GM18858 (cell line): ENCODE measurements at regions not wholly inside any gene's neighbourhood (a gene's known extent, or its start where the extent isn't known, plus 50 kb on each side); places are given as distances from the start of the nearest gene placed in this dataset.

ENCODE experiments used
- ATAC-seq: cut with Tn5 transposase; IDR thresholded peaks from one replicate; pipeline ENCODE4 v1.9.1; 2021; ENCODE audit not compliant: unreplicated experiment

DNA sequence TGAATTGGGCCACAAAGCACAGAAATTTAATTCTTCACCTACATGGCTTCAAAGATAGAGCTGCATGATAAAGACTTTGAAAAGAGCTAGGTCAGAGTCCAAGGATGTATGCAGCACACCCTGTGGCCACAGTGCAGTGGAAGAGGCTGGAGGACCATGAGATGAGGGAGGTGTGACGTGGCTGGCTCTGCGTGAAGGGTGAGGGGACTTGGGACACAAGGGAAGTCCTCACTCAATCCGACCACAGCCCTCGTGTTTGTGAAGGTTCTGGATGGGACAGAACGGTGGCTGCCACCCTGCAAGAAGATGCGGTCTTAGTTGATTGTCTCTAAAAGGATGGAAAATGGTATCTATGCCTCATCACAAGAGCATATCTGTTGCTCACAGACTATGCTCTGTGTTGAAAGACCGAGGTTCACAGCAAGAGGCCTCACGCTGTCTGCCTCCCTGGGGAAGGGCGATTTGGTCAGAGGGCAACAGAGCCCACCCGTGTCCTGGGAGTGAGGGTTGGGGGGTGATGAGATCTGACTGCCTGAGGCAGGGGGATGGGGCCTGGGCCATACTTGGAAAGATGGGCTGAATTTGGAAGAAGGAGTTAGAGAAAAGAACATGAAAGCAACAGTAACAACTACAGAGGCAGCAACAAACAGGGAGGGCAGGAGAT, 174.4 kb upstream of the SHH start:
- no peak for ATAC-seq

DNA sequence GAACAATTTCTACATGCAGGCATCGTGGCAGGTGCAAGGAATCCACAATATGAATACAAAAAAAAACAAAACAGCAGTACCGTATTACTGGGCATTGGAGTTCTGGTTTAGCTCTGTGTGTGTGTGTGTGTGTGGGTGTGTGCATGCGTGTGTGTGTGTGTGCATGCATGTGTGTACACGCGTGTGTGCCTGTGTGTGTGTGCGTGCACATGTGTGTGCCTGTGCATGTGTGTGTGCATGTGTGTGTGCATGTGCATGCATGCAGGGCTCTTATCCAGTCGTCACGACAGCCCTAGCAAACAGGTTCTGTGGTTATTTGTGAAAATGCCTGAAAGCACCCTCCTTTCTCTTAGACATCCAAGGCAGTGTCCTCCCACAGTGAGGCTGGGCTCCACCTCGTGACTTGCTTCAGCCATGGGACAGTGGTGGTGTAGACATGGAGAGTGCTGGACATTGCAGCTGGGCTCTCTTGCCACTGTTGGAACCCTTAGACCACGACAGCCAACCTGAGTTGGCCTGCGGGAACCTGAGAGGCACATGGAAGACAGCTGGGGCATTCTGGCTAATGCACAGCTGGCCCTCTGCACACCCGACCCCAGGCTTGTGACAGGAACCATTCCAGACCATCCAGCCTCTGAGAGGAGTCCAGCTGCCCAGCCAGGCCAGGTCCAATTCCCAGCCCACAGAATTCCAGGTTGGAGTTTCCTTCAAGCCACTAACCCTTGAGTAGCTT, 173.4 kb upstream of the SHH start:
- ATAC-seq = no peak

- ATAC-seq = no peak
These were observed 172.5 kb upstream of the SHH start for GRCh38 chr7:155984609-155985405.

DNA sequence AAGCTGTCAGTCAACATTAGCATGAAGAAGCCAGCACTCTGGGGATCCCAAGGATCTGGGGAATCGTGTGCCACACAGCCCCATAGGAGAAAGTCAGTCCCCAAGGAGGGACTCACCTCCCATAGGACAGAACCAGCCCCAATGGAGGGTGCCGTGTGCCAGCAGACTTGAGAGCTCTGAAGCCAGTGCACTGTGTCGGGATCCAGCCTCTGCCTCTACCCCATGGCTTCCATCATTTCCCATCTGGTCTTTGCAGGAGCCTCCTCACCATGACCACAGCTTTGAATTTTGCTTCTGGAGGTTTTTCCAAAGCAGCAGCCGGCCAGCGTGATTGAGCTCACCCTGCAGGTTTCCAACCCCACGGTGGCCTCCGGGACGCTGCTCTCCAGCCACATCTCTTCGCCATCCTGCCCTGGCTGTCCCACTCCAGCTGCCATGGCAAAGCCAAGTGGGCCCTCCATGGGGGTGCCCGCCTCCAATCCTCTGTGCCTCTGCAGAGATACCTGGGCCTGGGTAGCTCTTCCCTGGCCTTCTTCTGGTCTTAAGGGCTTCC, 171.8 kb upstream of the SHH start:
- no peak for ATAC-seq

DNA sequence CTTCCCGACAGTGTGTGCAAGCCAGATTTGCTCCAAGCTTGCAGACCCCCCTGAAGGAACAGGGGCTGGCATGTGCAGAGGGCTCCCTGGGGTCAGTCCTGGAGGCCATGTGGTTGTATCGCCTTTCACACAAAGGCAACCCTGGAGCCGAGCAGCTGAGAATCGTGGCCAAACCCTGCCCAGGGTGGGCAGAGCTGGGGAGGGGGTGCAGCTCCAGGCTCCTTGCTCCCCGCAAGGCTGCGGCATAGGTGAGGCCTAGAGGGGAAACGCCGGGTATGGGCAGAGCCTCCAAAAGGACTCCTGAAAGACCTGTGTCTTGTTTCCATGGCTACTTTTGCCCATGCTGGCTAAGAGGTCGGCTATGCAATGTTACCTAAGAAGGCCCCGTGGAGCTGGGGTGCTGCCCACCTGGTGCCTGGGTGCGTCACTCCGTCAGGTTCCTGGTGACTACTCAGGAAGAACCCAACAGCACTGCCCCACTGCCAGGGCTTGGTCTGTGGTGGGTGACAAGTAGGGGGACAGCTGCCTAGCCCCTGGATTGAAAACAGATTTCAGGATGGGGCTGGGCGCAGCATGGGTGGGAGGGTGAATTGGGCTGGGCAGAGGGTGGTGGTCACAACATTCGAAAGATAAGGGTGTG, 171.0 kb upstream of the SHH start:
- ATAC-seq = no peak

DNA sequence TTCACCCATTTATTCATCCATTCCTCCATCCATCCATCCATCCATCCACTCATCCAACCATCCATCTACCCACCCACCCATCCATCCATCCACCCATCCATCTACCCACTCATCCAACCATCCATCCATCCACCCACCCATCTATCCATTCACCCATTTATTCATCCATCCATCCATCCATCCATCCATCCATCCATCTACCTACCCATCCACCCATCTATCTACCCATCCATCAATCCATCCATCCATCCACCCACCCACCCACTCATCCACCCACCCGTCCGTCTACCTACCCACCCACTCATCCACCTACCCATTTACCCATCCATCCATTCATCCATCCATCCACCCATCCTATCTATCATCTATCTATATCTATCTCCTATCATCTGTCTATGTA, 169.4 kb upstream of the SHH start:
- ATAC-seq = no peak

DNA sequence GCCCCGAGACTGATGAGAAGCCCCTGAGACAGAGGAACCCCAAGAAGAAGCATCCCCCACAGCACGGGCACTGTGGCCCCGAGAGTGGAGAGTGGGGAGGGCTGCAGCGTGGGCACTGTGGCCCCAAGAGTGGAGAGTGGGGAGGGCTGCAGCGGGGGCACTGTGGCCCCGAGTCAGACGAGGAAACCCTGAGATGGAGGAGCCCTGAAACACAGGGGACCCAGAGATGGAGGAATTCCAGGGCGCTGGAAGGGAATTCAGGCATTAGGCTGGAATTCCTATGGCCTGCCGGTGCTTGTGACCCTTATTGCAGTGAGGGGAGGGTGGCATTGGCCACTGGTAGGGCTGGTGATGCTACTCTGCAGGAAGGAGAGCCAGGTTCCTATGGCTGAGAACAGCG, 168.6 kb upstream of the SHH start:
- ATAC-seq = no peak

- ATAC-seq = no peak
These were observed 167.7 kb upstream of the SHH start for GRCh38 chr7:155979994-155980393.

DNA sequence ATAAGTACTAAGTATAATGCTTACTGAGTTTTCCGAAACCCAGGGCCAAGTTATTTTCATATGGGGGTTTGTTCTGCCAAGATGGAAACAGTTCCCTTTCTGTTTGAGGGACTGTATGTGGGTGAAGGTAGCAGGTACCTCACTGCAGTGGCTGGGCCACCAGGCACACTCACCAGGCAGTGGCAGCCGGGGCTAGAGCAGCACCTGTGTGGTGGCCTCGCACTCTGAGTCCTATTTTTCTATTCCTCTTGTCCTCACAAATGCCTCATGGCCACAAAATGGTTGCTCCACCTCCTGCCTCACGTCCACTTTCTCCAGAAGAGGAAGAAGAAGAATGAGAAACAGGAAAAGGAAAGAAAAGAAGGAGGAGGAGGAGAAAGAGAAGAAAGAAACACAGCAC, 167.3 kb upstream of the SHH start:
- ATAC-seq = no peak

GRCh38 chr7:155975490-155975889, 163.2 kb upstream of the SHH start:
- no peak for ATAC-seq

DNA sequence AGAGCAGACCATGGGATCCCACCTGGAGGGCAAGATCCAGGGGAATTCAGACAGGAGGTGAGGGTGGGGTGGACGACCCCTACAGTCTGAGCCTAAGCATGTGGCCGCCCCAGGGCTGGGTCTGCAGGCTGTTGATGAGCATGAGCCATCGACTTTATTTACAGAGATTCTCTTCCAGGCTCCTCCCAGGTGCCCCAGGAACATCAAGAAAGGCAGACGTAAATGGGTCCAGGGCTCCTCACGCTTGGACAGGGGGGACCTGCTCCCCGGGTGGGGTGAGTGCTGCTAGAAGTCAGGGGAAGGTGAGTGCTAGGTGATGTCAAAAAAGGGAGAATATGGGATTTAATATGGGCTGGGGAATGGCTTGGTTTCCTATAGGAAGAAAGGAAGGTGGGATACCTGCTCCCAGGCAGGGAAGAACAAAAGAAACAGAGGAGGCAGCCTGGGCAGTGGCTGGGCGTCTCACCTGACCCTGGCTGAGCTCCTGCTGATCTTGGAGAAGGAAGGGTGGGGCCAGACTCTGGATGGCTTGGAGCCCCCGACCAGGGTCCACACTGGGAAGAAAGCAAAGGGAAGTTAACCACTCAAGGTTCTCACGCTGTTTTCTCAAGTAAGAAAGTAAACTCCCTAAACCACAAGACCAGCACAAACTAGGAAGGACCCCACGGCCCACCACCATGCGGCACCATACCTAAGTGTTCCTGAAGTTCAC, 162.1 kb upstream of the SHH start:
- no peak for ATAC-seq

DNA sequence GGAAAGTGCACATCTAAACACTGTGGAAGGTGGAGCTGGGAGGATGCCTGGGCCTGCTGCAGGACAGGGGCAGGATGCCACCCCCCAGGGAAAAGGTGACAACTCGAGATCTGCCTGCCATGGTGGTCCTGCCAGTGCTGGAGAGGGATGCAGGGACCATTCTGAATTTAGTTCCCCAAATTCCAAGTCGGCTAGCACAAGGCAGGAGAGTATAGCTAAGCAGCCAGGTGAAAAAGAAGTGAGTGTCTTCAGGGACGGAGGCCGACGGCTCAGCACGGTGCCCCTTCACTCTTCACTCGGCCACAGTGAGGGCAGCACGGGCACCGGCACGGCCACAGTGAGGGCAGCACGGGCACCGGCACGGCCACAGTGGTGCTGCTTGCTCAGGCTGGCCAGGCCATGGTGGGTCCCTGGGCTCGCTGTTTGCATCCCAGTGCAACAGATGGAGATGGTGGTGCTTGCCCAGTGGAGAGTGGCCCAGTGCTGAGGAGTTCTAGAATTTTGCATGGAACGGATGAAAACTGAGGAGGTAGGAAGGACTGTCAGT, 161.3 kb upstream of the SHH start:
- ATAC-seq = no peak

GRCh38 chr7:155972651-155973390, 160.6 kb upstream of the SHH start:
- no peak for ATAC-seq

- ATAC-seq = no peak
These were observed 160.0 kb upstream of the SHH start for GRCh38 chr7:155972247-155972646.

DNA sequence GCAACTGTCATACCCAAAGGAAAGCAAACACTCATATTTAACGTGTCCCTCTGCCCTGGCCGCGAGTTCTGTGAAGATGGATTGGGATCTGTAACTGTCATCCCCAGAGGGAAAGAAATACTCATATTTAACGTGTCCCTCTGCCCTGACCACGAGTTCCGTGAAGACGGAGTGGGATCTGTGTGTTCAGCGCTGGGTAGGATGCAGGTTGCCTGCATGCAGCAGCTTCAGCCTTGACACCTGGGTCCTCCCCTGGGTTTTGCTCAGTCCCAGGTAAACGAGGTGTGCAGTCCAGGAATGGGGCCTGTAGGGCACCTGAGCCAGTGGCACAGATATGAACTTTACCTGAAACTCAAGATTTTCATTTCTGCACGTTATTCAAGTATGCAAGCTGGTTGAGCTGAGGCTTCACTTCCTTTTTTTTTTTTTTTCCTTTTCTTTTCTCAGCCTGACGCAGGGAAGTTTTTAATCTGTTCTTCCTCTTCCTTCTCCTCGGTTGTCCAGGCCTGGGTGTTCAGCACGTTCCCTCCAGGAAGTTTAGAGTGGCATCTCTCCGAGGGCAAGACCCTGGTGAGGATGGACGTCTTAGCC, 159.0 kb upstream of the SHH start:
- no peak for ATAC-seq

- no peak for ATAC-seq
These were observed 157.1 kb upstream of the SHH start for GRCh38 chr7:155969192-155969929.

- ATAC-seq = no peak
These were observed 152.7 kb upstream of the SHH start for GRCh38 chr7:155965010-155965409.

- no peak for ATAC-seq
These were observed 152.3 kb upstream of the SHH start for GRCh38 chr7:155964543-155964942.

- ATAC-seq = no peak
These were observed 151.5 kb upstream of the SHH start for GRCh38 chr7:155963771-155964195.
